ENCODE measurements at regions not wholly inside any gene's neighbourhood (a gene's known extent, or its start where the extent isn't known, plus 50 kb on each side); places are given as distances from the start of the nearest gene placed in this dataset.

GRCh38 chr1:209250861-209251636, 332.5 kb upstream of the CAMK1G start:
- Mint-ChIP-seq H3K27me3 (ENCODE audit: insufficient read depth) (peaks cover 1% of the 10 kb centered on the region), H3K27ac (no peak overlapping the region), H3K36me3 (ENCODE audit: low read depth) (no peaks in the 10 kb centered on the region), H3K4me1 (ENCODE audit: low read depth) (peaks cover 28% of the 10 kb centered on the region), H3K9me3 (no peaks in the 10 kb centered on the region), H3K4me3 (no peak overlapping the region)
- TF ChIP-seq, protein P1, sequence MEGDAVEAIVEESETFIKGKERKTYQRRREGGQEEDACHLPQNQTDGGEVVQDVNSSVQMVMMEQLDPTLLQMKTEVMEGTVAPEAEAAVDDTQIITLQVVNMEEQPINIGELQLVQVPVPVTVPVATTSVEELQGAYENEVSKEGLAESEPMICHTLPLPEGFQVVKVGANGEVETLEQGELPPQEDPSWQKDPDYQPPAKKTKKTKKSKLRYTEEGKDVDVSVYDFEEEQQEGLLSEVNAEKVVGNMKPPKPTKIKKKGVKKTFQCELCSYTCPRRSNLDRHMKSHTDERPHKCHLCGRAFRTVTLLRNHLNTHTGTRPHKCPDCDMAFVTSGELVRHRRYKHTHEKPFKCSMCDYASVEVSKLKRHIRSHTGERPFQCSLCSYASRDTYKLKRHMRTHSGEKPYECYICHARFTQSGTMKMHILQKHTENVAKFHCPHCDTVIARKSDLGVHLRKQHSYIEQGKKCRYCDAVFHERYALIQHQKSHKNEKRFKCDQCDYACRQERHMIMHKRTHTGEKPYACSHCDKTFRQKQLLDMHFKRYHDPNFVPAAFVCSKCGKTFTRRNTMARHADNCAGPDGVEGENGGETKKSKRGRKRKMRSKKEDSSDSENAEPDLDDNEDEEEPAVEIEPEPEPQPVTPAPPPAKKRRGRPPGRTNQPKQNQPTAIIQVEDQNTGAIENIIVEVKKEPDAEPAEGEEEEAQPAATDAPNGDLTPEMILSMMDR (IDR thresholded peaks at IDR 0.05): no peak
- no peak for DNase-seq

- H3K4me3 Mint-ChIP-seq: no peak overlapping the region
- peaks cover 2% of the 10 kb centered on the region; the same call in 1 of the 2 replicates for H3K27me3 Mint-ChIP-seq (ENCODE audit: insufficient read depth)
These were observed 326.7 kb upstream of the CAMK1G start for GRCh38 chr1:209256766-209257350.

GRCh38 chr1:209257454-209257853, 326.1 kb upstream of the CAMK1G start:
- peaks cover 2% of the 10 kb centered on the region; the same call in 1 of the 2 replicates for H3K27me3 Mint-ChIP-seq (ENCODE audit: insufficient read depth)
- DNase-seq: no peak
- no peak overlapping the region for H3K27ac Mint-ChIP-seq
- TF ChIP-seq, protein P1 (IDR thresholded peaks at IDR 0.05): no peak
- no peak overlapping the region for H3K4me3 Mint-ChIP-seq
- H3K9me3 Mint-ChIP-seq: peaks cover 16% of the 10 kb centered on the region
- H3K36me3 Mint-ChIP-seq (ENCODE audit: low read depth): no peaks in the 10 kb centered on the region
- peaks cover 2% of the 10 kb centered on the region; the same call in 1 of the 2 replicates for H3K4me1 Mint-ChIP-seq (ENCODE audit: low read depth)

More at GRCh38 chr1:209256766-209257350, 326.7 kb upstream of the CAMK1G start:
- Mint-ChIP-seq H3K27ac (no peak overlapping the region), H3K9me3 (peaks cover 16% of the 10 kb centered on the region), H3K4me1 (ENCODE audit: low read depth) (no peaks in the 10 kb centered on the region), H3K36me3 (ENCODE audit: low read depth) (no peaks in the 10 kb centered on the region)
- TF ChIP-seq, protein P1 (IDR thresholded peaks at IDR 0.05): no peak
- DNase-seq: no peak

DNA sequence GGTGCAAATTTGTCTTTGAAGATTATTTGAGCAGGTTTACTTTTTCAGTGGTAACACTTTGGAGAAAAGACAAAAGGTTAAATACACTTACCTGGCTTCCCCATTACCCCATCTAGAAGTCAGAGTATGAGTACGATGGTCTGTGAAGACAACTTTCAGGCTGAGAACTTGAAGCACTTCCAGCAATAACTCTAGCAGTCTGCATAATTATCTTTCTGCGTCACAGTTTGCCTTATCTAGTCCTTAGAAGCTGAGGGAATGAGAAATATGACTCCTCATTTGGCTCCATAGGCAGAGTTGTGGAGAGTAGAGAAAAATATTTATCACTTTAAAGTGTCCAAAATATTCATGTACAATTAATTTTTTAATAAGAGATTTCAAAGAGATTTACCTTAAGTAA, 323.4 kb upstream of the CAMK1G start:
- Mint-ChIP-seq H3K4me3 (no peak overlapping the region), H3K27me3 (ENCODE audit: insufficient read depth) (peaks cover 4% of the 10 kb centered on the region), H3K9me3 (peaks cover 16% of the 10 kb centered on the region), H3K36me3 (ENCODE audit: low read depth) (no peaks in the 10 kb centered on the region), H3K27ac (no peak overlapping the region), H3K4me1 (ENCODE audit: low read depth) (peaks cover 5% of the 10 kb centered on the region; the same call in 1 of the 2 replicates)
- DNase-seq: no peak
- TF ChIP-seq, protein P1 (IDR thresholded peaks at IDR 0.05): no peak

GRCh38 chr1:209262631-209263030, 320.9 kb upstream of the CAMK1G start:
- Mint-ChIP-seq H3K36me3 (ENCODE audit: low read depth) (no peaks in the 10 kb centered on the region), H3K27ac (no peak overlapping the region), H3K9me3 (peaks cover 9% of the 10 kb centered on the region), H3K4me3 (no peak overlapping the region), H3K4me1 (ENCODE audit: low read depth) (peaks cover 18% of the 10 kb centered on the region), H3K27me3 (ENCODE audit: insufficient read depth) (peaks cover 5% of the 10 kb centered on the region)
- TF ChIP-seq, protein P1 (IDR thresholded peaks at IDR 0.05): no peak
- DNase-seq: no peak

All from HFFc6 (cell line).